HG02759 (cell line): ENCODE measurements at regions not wholly inside any gene's neighbourhood (a gene's known extent, or its start where the extent isn't known, plus 50 kb on each side); places are given as distances from the start of the nearest gene placed in this dataset.
"Not testable (repeated sequence)": the region's sequence is repeated elsewhere in the genome, so short reads cannot be mapped to it uniquely, and the experiment has no call there.

Source experiments
- ATAC-seq: cut with Tn5 transposase; IDR thresholded peaks from one replicate; pipeline ENCODE4 v1.9.1; 2021; ENCODE audit warnings: mild to moderate bottlenecking, moderate library complexity; ENCODE audit not compliant: unreplicated experiment

DNA sequence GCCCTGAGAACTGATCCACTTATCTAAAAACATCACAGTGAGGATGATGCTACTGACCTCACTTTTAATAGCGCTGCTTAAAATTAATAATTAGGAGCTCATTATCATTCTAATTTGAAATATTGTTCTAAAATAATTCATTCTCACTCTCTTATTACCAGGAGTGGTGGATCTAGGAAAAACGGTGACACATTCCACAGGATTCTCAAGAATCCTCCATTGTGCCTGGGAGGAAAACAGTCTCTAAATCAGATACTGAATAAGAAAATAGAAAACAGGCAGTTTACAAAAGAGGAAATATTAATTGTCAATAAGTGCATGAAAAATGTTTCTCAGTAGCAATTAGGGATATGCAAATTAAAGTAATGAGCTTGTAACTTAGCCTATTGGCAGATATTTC is 187.4 kb downstream of the TENT5A start:
- ATAC-seq = no peak

DNA sequence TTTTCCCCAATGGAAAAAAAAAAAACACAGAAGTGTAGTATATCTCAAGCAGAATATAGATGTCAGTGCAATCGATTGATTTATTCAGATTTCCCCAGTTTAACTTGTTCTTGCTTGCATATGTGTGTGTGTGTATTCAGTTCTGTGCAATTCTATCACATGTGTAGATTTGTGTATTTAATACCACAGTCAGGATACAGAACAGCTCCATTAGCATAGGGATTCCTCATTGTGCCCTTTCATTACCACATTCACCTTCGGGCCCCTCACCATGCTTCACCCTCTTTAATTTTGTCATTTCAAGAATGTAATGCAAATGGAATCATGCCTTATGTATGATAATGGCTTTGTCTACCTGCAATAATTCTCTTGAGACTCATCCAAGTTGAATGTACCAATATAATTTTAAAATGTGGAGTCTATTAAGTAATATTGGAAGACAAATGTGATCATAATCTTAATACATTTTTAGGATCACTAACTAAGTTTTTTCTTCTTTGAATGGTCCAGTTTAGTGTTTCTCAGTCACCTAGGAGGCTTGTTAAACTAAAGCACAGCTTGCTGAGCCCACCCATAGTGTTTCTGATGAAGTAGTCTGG is 187.9 kb downstream of the TENT5A start:
- ATAC-seq = no peak

DNA sequence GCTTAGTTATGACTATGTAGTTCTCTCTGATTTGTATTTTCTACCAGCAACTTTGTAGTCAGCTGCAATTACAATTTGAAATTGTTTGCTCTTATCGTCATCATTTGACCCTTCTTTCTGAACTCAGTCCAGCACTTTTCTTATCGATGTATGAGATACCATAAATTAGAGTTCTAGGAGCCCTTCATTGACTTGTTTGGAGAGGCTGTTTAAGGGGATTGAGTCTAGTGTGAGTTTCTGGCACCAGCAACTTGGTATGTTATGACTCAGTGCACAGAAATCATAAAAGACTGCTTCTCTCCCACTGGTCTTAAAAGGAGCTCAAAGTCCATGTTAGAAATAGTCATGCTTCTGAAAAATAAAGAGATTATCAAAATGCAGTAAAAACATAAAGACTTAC is 190.3 kb downstream of the TENT5A start:
- no peak for ATAC-seq

DNA sequence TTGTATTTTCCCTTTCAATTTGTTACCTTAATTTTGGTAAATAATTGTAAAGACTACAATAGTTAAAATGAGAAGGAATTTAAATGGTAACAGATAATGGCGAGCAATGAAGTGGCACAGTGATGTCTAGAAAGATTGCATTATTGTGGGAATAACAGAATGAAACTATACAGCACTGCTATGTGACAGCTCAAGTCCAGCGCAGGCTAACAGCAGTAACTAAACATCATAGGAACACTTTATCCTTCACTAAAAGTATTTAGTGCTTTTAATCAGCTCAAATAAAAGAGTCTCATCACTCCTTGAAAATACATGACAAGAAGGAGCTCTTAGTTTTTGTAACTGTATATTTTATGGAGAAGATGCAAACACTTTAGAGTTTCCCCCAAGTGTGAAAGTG is 190.8 kb downstream of the TENT5A start:
- ATAC-seq = no peak

DNA sequence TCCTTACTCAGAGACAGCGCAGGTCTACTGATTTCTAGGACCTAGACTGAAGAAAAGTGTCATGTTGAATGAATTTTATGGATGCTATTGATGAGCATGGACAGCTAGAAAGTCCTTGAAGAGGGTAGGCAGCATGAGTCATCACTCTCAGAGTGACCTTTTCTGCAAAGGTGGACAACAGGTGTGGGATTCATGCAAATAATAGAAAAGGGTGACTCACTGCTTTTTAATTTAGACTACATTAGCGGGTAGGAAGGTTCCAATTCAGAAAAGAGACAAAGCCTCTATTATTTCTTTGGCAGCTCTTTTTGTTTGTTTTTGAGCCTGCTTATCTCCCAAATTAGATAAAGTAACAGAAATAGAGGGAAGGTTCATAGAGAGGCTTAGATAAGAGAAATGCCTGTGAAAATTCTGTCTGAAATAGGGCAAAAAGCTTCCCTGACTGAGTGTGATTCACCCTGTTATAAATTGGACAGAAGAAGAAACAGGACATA is 191.4 kb downstream of the TENT5A start:
- ATAC-seq = no peak

DNA sequence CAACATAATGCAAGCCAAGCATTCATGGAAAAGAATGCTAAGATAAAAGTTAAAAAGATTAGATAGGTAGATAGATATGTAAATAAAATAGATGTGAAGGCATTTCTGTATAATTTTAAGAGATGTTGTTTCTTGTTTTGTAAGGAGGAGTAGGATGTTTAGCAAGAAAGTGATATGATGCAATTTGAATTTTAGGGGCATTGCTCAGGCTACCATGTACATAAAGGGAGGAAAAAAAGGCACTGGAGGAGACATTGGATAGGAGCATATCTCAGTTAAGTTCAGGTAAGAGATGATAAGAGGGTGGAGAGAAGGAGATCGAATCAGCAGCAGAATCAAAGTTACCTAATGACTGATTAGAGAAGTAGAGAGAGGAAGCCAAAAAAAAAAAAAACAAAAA is 194.7 kb downstream of the TENT5A start:
- ATAC-seq = no peak

- ATAC-seq = no peak
Observed at GRCh38 chr6:81556551-81556950, 195.9 kb downstream of the TENT5A start.

DNA sequence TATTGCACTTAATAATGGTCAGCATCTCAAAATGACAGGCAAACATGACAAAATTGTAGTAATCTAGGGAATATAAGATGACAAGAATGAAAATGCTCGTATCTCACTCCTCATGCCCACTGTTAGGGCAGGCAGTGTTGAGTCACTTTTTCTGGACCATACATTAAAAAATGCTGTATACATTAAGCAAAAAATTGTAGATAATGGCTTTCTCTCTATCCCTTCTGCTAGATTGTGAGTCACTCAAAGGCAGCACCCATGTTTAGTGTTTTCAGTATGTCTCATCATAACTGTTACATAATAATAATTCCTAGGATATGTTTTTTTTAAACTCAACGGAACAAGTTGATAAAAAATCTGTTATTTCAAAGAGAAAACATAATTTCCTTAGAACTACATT is 199.3 kb downstream of the TENT5A start:
- no peak for ATAC-seq

DNA sequence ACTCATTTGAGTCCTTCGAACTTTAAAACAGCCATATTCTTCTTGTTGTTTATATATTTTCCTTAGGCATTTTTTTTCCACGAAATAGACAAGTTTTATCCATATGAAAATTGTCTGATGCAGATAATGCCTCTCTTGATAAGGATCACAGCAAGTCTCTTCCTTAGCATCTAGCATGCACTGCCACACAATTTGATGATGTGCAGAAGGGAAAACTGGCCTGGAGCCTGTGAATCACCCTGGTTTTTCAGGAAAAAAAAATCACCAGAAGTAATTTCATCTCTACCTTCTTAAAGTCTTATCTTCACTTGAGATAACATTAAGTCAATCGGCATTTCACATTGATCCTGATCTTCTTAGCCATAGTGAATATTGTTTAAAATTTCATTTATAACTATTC is 199.8 kb downstream of the TENT5A start:
- ATAC-seq = no peak

DNA sequence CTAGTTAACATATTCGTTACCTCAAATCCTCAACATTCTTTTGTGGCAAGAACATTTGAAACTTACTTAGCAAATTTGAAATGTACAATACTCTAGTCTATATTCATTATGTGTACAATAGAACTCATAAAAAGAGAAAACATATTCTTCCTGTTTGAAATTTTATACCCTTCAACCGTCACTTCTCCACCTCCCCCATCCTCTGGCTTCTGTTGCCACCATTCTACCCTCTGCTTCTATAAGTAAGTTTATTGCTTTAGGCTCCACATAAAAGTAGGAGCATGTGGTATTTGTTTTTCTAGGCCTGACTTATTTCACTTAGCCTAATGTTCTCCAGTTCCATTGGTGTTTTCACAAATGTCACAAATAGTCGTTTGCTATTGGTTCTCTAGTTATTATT is 205.3 kb downstream of the TENT5A start:
- ATAC-seq = no peak

- no peak for ATAC-seq
Observed at GRCh38 chr6:81534934-81535465, 217.5 kb downstream of the TENT5A start.

- no peak for ATAC-seq
Observed at GRCh38 chr6:81531869-81532561, 220.5 kb downstream of the TENT5A start.

GRCh38 chr6:81517455-81517854 is 235.0 kb downstream of the TENT5A start:
- ATAC-seq = no peak

GRCh38 chr6:81515562-81516453 is 236.7 kb downstream of the TENT5A start:
- ATAC-seq = no peak

DNA sequence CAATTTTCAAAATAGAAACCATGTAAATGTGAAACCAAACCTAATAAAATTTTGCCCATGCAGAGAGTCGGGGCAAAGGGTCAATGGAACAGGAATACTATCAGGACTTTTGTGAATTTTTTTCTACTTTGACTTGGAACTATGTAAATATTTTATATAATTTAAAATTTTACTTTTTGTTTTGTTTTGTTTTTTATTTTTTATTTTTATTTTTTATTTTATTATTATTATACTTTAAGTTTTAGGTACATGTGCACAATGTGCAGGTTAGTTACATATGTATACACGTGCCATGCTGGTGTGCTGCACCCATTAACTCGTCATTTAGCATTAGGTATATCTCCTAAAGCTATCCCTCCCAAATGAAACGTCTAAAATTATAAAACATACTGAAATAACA is 238.3 kb downstream of the TENT5A start:
- ATAC-seq = not testable (repeated sequence)

DNA sequence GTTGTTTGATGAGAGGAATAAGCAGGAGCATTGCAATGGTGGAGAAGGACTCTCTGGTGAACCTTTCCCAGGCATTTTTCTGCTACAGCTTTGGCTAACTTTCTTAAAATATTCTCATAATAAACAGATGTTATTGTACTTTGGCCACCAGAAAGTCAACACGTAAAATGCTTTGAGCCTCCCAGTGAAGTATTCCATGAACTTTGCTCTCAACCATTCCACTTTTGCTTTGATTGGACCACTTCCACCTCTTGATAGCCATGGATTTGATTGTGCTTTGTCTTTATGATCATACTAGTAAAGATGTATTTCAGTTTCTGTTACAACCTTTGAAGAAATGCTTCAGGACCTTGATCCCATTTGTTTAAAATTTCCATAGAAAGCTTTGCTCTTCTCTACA is 241.1 kb downstream of the TENT5A start:
- no peak for ATAC-seq

- no peak for ATAC-seq
Observed at GRCh38 chr6:81495999-81496398, 256.5 kb downstream of the TENT5A start.

GRCh38 chr6:81491454-81492101 is 260.9 kb downstream of the TENT5A start:
- no peak for ATAC-seq

DNA sequence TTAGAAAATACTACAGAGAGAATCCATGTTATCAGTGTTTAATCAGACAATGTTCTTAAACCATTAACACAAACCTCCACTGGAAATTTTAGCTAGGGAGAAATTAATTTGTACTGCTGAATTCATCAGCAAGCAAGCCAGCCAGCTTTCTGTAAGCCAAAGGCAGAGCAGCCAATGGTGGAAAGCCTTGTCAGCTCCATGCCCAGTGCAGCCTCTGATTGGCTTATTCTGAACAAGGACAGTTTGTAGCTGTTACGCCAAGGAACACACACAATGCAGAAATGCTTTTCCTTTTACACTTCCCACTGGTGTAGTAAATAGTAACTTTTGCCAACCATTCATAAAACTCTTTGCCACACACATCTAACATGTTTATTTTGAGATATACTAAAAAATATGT is 265.0 kb downstream of the TENT5A start:
- ATAC-seq = no peak

GRCh38 chr6:81486234-81486633 is 266.2 kb downstream of the TENT5A start:
- ATAC-seq = no peak

GRCh38 chr6:81485395-81485794 is 267.1 kb downstream of the TENT5A start:
- no peak for ATAC-seq
